Kidney tubule cell (primary cell): ENCODE measurements at regions not wholly inside any gene's neighbourhood (a gene's known extent, or its start where the extent isn't known, plus 50 kb on each side); places are given as distances from the start of the nearest gene placed in this dataset.
A peak's percentile ranks its signal among the peaks of the same experiment; 100 is the strongest.
"Not testable (repeated sequence)": the region's sequence is repeated elsewhere in the genome, so short reads cannot be mapped to it uniquely, and the experiment has no call there.

ENCODE experiments used
- DNase-seq: peaks from one replicate; pipeline ENCODE4 v3.0.0-alpha.2; 2018; ENCODE audit warnings: low spot score

DNA sequence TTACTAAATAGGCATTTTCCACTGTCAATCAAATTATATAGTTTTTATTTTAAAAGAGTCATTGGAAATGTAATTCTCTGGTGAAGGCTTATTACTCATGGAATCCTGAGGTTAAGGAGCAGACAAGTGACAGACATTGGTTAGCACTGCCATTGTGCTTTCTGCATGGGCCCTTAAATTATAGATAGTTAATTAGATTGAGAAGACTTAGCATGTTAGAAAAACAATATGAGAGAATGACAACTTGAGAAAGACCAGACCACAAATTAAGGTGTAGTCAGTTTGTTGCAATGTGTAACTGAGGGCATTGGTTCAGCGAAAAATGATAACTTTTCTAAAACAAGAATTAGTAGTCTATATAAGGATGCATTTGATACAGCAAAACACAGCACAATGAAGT lies 195.5 kb downstream of the SLITRK6 start:
- no peak for DNase-seq

DNA sequence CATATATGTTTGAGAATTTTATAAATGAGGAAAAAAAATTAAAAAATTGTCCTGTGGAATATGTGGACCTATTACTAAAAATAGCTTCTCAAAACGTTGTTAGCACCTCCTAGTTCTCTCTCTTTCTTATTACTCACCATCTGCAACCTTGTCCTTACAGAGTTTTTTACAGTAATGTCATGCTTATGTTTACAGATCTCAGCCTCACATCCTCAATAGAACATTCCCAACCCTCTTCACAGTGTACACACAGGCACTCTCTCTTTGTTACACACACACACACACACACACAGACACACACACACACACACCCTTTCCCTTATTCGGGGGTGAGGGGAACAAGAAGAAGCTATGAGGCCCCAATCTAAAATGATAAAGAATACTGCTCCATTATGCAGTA lies 197.7 kb downstream of the SLITRK6 start:
- no peak for DNase-seq

DNA sequence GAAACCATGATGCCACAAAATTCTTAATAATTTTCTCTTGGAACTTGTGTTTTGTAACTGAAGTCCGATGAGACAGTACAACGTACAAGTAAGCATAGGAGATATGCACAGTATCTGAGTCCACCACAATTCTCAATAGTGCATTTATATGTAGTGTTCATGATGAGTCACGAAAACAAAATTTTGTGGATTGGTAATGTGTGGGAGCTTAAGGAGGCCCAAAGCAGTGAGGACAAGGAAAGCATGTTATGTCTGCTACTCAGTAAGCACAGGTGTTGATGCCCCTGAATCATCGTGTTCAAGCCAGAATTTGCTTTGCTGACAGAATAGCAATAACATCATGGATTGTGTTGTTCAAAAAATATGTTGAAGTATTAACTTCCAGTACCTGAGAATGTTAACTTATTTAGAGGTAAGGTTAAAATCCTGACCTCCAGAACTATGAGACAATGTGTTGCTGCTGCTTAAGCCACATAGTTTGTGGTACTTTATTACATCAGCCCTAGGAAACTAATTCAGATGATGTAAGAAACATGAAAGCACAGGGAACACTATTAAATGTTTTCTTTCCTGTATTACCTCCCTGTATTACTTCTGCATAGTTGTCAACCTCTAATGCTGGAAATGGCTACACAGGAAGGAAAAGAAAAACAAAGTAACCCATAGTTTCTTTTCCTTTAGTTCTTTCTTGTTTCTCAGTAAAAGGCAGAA lies 201.3 kb downstream of the SLITRK6 start:
- DNase-seq = no peak

DNA sequence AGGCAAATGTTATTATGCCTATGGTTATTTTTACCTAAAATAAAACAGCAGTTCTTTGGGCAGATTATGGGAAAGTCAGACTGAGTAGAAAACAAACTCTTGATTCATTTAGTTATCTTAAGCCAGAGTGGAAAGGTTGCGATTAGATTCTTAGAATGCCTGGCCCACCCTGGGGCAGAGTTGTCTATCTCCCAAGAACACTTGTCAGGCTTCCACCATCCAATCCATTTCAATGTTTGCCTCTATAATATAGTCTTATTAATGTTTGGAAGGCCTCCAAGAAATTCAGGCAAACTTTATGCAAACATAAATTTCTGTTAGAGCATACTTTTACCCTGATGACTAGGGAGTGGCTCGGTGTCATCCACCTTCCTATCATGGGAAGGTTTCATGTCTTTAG lies 207.0 kb downstream of the SLITRK6 start:
- DNase-seq = no peak

DNA sequence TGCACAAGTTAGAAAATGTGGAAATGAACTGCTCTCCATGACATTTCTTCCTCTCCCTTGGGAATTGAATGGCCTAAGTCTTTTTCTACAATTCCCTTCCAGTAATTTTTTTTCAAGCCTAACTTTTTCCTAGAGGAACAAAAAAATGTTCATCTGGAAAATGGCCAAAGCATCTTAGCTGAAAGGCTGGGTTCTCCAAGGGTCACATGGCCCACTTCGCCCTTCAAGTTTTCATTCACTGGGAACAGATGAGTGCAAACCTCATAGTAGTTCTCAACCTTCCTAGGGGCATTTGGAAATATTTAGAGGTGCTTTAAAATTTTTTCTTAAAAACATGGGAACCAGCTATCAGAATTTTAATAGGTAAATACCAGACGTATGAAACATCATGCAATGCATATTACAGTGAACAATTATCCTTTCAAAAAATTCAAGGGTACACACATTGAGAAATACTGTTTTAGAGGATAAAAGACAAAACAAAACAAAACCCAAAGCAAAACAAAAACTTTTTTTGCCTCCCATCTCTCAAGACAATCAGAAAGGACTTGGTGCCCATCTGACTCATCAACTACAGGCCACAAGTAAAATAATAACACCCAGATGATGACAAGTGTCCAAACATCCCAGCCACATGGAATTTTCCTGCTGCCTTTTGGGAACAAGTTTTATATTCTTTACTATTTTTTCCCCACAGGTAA lies 208.8 kb downstream of the SLITRK6 start:
- no peak for DNase-seq

DNA sequence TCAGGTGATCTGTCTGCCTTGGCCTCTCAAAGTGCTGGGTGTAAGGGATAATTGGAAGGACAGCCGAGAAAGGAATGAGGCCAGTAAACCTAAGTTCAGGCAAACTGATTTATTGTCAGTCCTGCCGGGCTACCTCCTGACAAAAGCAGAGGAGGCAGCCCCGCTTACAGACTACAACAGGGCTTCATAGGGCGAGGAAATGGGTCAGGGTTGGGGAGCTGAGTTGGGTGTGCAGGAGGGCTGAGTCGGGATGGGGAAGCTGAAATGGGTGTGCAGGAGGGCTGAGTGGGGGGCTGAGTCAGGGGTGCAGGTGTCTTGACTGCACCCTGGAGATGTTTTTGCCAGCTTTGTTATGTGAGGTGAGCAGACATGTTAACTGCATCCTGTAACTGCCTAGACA lies 210.2 kb downstream of the SLITRK6 start:
- DNase-seq = no peak

DNA sequence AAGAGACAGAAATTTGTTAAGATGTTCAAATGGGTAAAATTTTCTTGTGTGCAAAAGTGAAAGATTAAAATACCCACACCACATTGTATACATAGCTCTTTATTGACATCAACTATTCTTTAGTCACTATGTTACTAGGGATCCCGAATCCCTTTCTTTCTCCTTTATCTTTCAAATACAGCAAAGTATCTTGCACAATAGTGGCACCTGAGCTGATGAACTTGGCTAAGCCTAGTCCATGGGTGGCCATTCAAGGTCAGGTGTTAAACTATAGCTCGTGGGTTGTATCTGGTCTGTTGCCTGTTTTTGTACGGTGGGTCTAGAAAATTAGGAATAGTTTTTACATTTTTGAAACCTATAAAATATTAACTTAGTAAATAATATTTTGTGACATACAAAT lies 210.9 kb downstream of the SLITRK6 start:
- DNase-seq = no peak

DNA sequence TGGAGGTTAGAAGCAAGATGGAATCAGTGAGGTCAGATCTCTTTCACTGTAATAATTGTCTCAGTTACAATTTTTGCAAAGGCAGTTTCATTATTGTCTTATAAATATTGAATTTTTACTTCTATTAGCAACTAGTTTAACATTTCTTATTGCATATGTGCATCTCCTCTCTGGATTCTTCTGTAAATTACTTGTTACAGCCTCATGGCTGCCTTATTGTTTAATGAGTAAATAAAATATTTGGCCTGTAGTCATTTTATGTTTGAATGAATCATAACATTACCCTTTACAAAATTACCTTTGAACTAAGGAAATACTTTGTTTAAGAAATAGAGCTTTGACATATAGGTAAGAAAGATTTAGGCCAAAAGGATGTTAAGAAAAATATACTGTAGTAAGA lies 212.4 kb downstream of the SLITRK6 start:
- DNase-seq = no peak

DNA sequence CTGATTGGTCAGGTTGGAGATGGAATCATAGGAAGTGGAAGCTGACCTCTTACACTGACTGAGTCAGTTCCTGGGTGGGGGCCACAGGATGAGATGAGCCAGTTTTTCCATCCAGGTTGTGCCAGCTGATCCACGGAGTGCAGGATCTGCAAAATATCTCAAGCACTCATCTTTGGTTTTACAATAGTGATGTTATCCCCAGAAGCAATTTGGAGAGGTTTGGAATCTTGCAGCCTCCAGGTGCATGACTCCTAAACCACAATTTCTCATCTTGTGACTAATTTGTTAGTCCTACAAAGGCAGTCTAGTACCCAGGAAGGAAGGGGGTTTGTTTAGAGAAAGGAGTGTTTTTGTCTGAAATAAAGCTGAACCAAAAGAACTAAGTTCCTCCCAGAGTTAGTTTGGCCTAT lies 212.8 kb downstream of the SLITRK6 start:
- peak; percentile 1 for DNase-seq

DNA sequence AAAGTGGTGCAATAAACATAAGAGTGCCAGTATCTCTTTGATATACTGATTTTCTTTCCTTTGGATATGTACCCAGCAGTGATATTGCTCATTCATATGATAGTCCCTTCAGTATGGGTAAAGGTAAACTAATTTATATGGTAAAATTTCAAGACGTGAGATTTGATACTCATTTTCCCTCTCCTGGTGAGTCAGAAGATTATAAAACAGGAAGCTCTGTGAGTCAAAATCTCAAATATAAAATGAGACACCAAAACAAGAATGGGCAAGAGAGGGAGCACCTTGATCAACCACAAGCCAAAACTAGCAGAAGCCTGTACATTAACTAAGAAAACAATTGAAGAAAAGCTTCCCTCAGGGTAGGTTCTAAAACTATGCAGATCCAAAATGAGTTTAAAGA lies 216.3 kb downstream of the SLITRK6 start:
- no peak for DNase-seq

DNA sequence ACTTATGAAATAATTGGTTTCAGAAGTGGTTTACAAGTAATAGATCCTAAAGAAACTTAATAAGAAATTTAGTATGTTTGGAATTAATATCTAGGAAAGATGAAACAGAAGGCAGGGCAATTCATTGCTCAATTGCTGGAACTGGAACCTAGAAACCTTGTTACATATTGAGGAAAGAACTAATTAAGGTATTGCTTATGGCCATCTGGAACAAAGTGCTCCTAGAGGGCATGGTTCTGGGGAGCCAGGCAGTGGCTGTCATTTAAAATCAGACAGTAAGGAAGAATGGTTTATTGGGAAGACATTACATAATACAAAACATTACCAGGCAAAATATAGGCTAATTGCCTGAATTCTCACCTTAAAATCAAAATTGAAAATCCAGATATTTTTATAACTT lies 224.1 kb downstream of the SLITRK6 start:
- DNase-seq = no peak

DNA sequence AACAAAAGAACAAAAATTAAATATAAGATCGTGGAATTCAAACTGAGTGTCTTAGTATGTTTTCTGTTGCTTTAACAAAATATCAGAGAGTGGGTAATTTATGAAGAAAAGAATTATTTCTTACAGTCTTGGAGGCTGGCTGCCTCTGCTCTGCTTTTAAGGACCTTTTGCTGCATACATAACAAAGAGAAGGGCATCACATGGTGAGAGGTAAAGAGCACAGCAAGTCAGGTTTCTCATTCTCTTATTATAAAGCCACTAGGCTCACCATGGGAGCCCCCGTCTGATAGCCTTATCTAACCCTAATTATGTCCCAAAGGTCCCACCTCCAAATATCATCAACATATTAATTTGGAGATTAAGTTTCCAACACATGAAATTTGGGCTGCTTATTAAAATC lies 231.3 kb downstream of the SLITRK6 start:
- no peak for DNase-seq

DNA sequence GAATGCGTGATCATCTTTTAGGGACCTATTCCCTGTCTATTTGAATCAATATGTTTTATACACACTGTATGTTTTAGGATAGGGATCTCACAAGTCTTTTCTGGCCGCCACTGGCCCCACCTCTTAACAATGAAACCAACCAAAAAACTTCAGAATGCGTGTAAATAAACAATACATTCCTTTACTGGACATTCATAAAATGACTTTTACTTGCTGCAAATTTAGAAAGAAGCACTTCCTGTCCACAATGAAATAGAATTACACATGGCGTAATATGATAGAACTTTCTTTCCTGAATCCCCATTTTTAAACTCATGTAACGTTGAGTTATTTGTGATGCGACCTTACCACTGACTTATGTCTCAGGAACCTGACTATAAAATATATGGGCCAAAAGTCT lies 233.6 kb downstream of the SLITRK6 start:
- DNase-seq = no peak

DNA sequence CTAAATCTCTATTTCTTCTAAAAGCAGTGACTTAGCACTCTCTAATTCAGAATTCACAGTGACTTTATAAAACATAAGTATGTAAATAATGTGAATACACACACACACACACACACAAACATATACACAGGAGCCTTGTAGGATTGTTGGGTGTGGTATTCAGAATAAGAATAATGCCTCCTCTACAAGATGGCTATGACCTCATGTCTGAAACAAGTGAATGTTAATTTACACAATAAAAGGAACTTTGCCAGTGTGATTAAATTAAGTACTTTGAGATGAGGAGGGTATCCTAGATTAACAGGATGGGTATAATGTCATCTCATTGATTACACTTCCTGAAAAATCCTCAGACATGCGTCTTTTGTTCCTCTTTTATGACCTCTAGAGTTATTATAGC lies 234.6 kb downstream of the SLITRK6 start:
- DNase-seq = no peak

DNA sequence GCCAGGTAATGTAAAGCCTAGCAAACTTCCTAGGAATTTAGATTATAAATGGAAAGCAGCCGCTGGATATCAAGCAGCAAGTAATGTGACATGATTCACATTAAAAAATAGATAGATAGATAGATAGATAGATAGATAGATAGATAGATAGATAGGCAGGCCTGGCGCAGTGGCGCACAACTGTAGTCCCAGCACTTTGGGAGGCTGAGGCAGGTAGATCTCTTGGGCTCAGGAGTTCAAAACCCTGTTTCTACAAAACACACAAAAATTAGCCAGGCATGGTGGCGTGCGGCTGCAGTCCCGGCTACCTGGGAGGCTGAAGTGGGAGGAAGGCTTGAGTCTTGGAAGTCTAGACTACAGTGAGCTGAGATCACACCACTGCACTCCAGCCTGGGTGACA lies 236.9 kb downstream of the SLITRK6 start:
- DNase-seq = no peak

DNA sequence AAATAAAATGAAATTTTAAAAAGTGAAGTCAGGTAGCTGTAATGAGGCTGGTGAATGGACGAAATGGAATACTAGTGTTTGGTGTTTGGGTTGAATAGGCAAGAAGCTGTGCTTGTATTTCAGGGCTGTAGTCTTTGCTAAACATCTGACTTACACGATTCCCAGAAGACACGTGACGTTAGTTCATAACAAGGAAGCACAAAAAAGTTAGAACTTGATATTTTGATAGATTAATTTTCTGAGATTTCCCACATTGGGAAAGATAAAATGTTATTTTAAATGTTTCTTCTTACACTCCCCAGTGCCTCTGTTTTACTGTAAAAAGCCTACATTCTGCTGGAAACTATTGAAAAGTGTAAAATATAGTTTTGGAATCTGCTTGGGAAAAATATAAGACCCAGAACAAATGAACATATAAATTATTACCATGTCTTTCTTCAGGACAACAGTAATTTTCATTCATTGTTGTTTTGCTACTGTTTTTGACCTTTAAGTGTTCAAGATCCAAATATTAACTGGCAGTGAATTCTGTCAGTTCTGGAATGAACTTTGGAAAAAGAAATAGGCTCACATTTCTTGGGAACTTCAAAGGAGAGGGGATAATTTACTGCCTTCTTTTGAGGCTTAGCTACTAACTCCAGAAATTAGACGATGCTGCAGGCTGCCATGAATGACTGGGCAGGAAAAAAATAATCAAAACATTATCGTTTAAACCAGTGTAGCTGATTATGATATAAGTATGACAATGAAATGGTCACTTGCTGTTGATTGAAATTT lies 241.3 kb downstream of the SLITRK6 start:
- DNase-seq = no peak

DNA sequence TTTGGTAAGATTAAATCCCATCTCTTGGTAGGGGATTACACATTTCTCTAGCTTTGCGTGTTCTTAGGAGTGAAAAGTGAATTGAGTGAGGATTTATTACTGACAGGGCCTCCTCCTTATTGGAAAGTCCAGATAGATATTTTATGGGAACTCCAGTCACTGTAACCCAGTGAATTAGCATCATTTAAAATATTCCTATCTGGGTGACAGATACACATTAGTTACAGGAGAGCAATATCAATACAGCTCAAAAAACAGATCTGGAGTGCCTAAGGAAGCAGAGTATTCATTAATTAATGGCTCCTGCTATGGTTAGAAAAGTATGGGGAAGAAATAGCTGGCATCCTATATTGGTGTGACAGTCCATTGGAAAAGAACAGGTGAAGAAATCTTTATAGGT lies 248.2 kb downstream of the SLITRK6 start:
- no peak for DNase-seq

DNA sequence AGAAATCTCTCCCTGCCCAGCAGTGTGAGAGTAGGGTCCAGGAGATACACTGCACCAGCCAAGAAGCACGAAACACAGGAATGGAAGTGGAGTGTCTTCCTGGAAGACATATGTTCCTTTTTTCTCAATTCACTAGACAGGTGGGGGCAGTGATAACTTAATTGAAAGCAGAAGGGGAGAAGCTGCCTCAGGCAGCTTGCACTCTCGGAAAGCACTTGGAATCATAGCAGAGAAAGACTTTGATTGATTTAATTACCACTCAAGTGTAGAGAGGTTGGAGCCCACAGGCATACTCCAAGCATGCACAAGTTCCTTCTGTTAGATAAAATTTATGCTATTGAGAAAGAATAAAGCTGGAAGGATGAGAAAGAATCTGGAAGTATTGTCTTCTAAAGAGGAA lies 249.4 kb downstream of the SLITRK6 start:
- DNase-seq = no peak

DNA sequence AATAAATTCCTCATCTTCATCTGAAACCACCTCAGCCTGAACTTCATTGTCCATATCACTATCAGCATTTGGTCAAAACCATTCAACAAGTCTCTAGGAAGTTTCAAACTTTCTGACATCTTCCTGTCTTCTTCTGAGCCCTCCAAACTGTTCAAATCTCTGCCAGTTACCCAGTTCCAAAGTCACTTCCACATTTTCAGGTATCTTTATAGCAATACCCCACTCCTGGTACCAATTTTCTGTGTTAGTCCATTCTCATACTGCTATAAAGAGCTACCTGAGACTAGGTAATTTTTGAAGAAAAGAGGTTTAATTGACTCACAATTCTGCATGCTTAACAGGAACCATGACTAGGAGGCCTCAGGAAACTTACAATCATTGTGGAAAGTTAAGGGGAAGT lies 250.4 kb downstream of the SLITRK6 start:
- DNase-seq = not testable (repeated sequence)

DNA sequence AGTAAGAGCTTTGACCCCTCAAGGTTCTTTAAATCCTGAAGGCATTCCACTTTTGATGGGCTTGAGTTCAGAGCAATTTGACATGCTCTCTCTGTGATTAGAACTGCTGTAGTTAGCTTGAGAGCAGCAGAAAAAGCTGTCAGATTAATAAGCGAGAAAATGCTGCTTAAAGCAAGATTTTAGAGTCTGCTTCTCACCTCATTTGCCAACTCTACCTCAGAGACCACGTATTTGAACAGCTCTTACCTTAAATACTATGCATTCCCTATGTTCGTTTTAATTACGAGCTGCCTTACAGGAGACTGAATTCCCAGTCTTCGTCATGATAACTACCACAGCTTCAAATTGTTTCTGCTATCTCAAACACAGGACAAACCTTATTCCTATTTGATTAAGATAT lies 253.4 kb downstream of the SLITRK6 start:
- DNase-seq = no peak

DNA sequence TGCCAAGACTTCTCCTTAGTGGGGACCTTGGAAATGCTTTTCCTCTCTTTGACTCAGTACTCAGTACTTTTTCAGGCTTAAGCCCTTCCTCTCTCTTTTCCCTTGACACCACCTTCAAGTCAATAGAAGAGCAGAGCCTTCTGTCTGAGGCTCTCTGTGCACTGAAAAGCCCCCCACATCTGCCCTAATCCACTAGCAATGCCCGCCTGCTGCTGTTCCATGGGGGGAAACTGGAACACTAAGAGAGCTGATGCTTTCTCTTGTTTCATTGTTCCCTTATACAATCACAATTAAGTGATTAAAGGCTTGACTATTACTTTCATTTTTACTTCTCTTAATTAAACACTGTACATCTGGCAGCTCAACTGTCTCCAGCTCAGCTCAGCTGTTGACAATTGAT lies 254.5 kb downstream of the SLITRK6 start:
- no peak for DNase-seq

DNA sequence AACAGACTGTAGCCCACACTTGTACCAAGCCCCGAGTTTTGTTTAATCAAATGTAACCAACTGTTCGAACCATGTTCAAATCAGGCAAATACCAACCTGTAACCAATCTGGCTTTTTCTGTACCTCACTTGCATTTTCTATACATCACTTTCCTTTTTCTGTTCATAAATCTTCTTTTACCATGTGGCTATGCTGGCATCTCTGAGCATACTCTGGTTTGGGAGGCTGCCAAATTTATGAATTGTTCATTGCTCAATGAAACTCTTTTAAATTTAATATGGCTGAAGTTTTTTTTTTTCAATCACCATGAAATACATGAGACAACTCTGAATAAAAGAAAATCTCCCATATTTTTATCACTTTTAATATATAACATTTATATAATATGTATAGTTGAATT lies 256.1 kb downstream of the SLITRK6 start:
- no peak for DNase-seq

DNA sequence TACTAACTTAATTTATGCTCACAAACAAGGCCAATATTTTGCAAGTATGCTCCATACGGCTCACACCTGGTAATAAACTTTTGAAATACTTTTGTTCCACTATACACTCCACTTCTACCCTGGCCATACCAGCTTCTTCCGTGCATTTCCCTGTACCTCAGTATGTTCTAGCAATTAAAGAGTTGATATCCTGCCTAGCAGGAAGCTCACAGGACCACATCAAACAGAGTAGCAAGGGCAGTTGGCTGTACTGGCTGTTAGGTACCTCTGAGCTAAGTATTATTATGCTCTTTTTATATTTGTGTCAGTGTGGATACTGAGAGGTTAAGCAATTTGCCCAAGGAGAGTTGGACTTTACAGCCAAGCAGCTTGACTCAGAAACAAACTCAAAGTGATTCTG lies 257.7 kb downstream of the SLITRK6 start:
- no peak for DNase-seq
